BLaER1 treated with 17β-estradiol and CSF1 and Interleukin-3, amounts not matched to agents 10 nM and 100 nM (cell line): ENCODE measurements at regions not wholly inside any gene's neighbourhood (a gene's known extent, or its start where the extent isn't known, plus 50 kb on each side); places are given as distances from the start of the nearest gene placed in this dataset.

Experiments used
- H3K27ac ChIP-seq, 11 experiments: shearing (Covaris generic); formaldehyde crosslinking; 2 replicates each; pipeline ENCODE4 v1.8.1; 2022
- H3K27me3 ChIP-seq, 11 experiments: shearing (Covaris generic); formaldehyde crosslinking; 2 replicates each; pipeline ENCODE4 v1.8.1; 2022
- H3K36me3 ChIP-seq, 11 experiments: shearing (Covaris generic); formaldehyde crosslinking; 2 replicates each; pipeline ENCODE4 v1.8.1; 2022
- H3K4me1 ChIP-seq, 10 experiments: shearing (Covaris generic); formaldehyde crosslinking; 2 replicates each; pipeline ENCODE4 v1.8.1; 2022
- H3K4me2 ChIP-seq, 11 experiments: shearing (Covaris generic); formaldehyde crosslinking; 2 replicates each; pipeline ENCODE4 v1.8.1; 2022
- H3K4me3 ChIP-seq, 10 experiments: shearing (Covaris generic); formaldehyde crosslinking; 2 replicates each; pipeline ENCODE4 v1.8.1; 2022
- H3K9ac ChIP-seq, 11 experiments: shearing (Covaris generic); formaldehyde crosslinking; 2 replicates each; pipeline ENCODE4 v1.8.1; 2022
- H3K9me3 ChIP-seq, 11 experiments: shearing (Covaris generic); formaldehyde crosslinking; replicated peaks in 1 of 11; 2 replicates each; pipeline ENCODE4 v1.8.1; 2022
- H4K20me1 ChIP-seq, 11 experiments: shearing (Covaris generic); formaldehyde crosslinking; 2 replicates each; pipeline ENCODE4 v1.8.1; 2022
- Cebpa-rat ChIP-seq, 11 experiments: shearing (Covaris generic); IDR thresholded peaks; 2 replicates each; pipeline ENCODE4 v1.8.1; 2022

- no peak for TF ChIP-seq Cebpa-rat (IDR thresholded peaks at IDR 0.05)
- H3K27me3 ChIP-seq: no peaks in the 10 kb centered on the region
- H3K9ac ChIP-seq: no peak overlapping the region
- H3K4me2 ChIP-seq: no peak overlapping the region
- H3K36me3 ChIP-seq: 0 out of 22 replicates have a peak, but pooled peaks cover 0 to 4% (median 0%) of the 10 kb centered on the region in 11 experiments
- peaks cover 43 to 52% (median 48%) of the 10 kb centered on the region in 11 experiments for H3K9me3 ChIP-seq
- no peaks in the 10 kb centered on the region for H4K20me1 ChIP-seq
- H3K4me1 ChIP-seq: no peaks in the 10 kb centered on the region
- H3K4me3 ChIP-seq: no peak overlapping the region
- H3K27ac ChIP-seq: no peak overlapping the region
Measured at GRCh38 chr16:50440531-50440930, 71.7 kb upstream of the BRD7 start.

GRCh38 chr16:50437769-50438437 lies 69.1 kb upstream of the BRD7 start:
- 0 out of 22 replicates have a peak, but pooled peaks cover 0 to 4% (median 0%) of the 10 kb centered on the region in 11 experiments for H3K36me3 ChIP-seq
- H4K20me1 ChIP-seq: no peaks in the 10 kb centered on the region
- H3K9me3 ChIP-seq: peaks cover 43 to 52% (median 48%) of the 10 kb centered on the region in 11 experiments
- no peak overlapping the region for H3K4me2 ChIP-seq
- no peak for TF ChIP-seq Cebpa-rat (IDR thresholded peaks at IDR 0.05)
- no peak overlapping the region for H3K27ac ChIP-seq
- H3K27me3 ChIP-seq: no peaks in the 10 kb centered on the region
- H3K9ac ChIP-seq: no peak overlapping the region
- H3K4me3 ChIP-seq: no peak overlapping the region
- no peaks in the 10 kb centered on the region for H3K4me1 ChIP-seq

- H3K4me2 ChIP-seq: no peak overlapping the region
- no peak overlapping the region for H3K4me3 ChIP-seq
- no peak overlapping the region for H3K27ac ChIP-seq
- TF ChIP-seq Cebpa-rat (IDR thresholded peaks at IDR 0.05): no peak
- no peak overlapping the region for H3K9ac ChIP-seq
- H4K20me1 ChIP-seq: no peaks in the 10 kb centered on the region
- no peaks in the 10 kb centered on the region for H3K27me3 ChIP-seq
- peaks cover 30 to 39% (median 35%) of the 10 kb centered on the region in 11 experiments for H3K9me3 ChIP-seq
- H3K36me3 ChIP-seq: no peaks in the 10 kb centered on the region
- no peaks in the 10 kb centered on the region for H3K4me1 ChIP-seq
Measured at GRCh38 chr16:50436271-50436670, 67.5 kb upstream of the BRD7 start.

- Histone ChIP-seq H3K9me3 (peaks cover 17 to 26% (median 22%) of the 10 kb centered on the region in 11 experiments), H3K4me1 (no peaks in the 10 kb centered on the region), H3K4me2 (no peak overlapping the region), H3K27me3 (no peaks in the 10 kb centered on the region), H3K4me3 (no peak overlapping the region), H3K27ac (no peak overlapping the region), H3K9ac (no peak overlapping the region), H3K36me3 (no peaks in the 10 kb centered on the region), H4K20me1 (no peaks in the 10 kb centered on the region)
- TF ChIP-seq Cebpa-rat (IDR thresholded peaks at IDR 0.05): no peak
Measured at GRCh38 chr16:50434872-50435478, 66.2 kb upstream of the BRD7 start.

GRCh38 chr16:50430076-50430475 lies 61.3 kb upstream of the BRD7 start:
- H3K4me2 ChIP-seq: no peak overlapping the region
- no peaks in the 10 kb centered on the region for H3K4me1 ChIP-seq
- H3K9ac ChIP-seq: no peak overlapping the region
- H3K4me3 ChIP-seq: no peak overlapping the region
- no peaks in the 10 kb centered on the region for H4K20me1 ChIP-seq
- H3K36me3 ChIP-seq: no peaks in the 10 kb centered on the region
- no peak overlapping the region for H3K27ac ChIP-seq
- TF ChIP-seq Cebpa-rat (IDR thresholded peaks at IDR 0.05): no peak
- no peaks in the 10 kb centered on the region for H3K9me3 ChIP-seq
- H3K27me3 ChIP-seq: no peaks in the 10 kb centered on the region

DNA sequence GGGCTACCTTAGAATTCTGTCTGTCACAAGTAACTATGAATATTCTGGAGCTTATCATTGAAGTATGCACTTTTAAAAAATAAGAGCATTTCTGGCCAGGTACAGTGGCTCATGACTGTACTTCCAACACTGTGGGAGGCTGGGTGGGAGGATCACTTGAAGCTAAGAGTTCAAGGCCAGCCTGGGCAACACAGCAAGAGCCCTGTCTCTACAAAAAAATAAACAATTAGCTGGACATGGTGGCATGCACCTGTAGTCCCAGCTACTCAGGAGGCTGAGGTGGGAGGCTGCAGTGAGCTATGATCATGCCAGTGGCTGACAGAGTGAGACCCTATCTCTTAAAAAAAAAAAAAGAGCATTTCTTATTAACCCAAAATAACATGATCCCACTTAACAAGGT lies 60.0 kb upstream of the BRD7 start:
- no peak overlapping the region for H3K4me3 ChIP-seq
- H3K36me3 ChIP-seq: no peaks in the 10 kb centered on the region
- H3K27ac ChIP-seq: no peak overlapping the region
- H4K20me1 ChIP-seq: no peaks in the 10 kb centered on the region
- TF ChIP-seq Cebpa-rat (IDR thresholded peaks at IDR 0.05): no peak
- no peaks in the 10 kb centered on the region for H3K4me1 ChIP-seq
- no peaks in the 10 kb centered on the region for H3K27me3 ChIP-seq
- no peaks in the 10 kb centered on the region for H3K9me3 ChIP-seq
- H3K4me2 ChIP-seq: no peak overlapping the region
- no peak overlapping the region for H3K9ac ChIP-seq

DNA sequence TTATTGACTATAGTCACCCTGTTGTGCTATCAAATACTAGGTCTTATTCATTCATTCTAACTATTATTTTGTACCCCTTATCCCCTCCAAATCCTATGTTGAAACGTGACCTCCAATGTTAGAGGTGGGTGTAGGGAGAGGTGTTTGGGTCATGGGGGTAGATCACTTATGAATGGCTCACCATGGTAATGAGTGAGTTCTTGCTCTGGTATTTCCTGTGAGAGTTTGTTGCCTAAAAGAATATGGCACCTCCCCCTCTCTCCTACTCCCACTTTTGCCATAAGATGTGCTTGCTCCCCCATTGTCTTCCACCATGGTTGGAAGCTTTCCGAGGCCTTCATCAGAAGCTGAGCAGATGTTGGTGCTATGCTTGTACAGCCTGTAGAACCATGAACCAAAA lies 59.3 kb upstream of the BRD7 start:
- H3K27me3 ChIP-seq: no peaks in the 10 kb centered on the region
- no peaks in the 10 kb centered on the region for H4K20me1 ChIP-seq
- no peaks in the 10 kb centered on the region for H3K4me1 ChIP-seq
- no peaks in the 10 kb centered on the region for H3K36me3 ChIP-seq
- H3K27ac ChIP-seq: no peak overlapping the region
- H3K4me2 ChIP-seq: no peak overlapping the region
- no peak overlapping the region for H3K9ac ChIP-seq
- H3K9me3 ChIP-seq: no peaks in the 10 kb centered on the region
- no peak for TF ChIP-seq Cebpa-rat (IDR thresholded peaks at IDR 0.05)
- no peak overlapping the region for H3K4me3 ChIP-seq

GRCh38 chr16:50427107-50427506 lies 58.3 kb upstream of the BRD7 start:
- Histone ChIP-seq H3K9ac (no peak overlapping the region), H3K27me3 (no peaks in the 10 kb centered on the region), H3K4me3 (no peak overlapping the region), H3K9me3 (no peaks in the 10 kb centered on the region), H3K4me2 (no peak overlapping the region), H3K4me1 (no peaks in the 10 kb centered on the region), H3K27ac (no peak overlapping the region), H3K36me3 (no peaks in the 10 kb centered on the region), H4K20me1 (no peaks in the 10 kb centered on the region)
- TF ChIP-seq Cebpa-rat (IDR thresholded peaks at IDR 0.05): no peak

DNA sequence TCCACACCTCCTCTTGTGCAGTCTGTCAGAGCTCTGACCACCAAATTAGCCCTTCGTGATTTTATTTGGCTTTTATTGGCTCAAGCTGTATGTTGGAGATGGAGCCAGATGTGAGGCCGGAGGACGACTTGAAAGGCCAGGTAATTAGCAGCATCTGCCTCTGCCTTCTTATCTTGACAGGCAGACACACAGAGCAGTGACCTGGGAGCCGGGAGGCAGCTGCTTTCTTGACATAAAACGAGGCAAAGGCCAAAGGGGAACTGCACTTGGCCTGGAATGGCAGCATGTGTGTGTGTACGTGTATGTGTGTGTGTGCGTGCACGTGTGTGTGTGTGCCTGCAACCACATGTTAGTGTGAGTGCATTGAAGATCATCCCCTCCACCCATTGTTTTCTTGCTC lies 56.9 kb upstream of the BRD7 start:
- Histone ChIP-seq H3K4me2 (no peak overlapping the region), H3K27ac (no peak overlapping the region)

GRCh38 chr16:50425044-50425443 lies 56.3 kb upstream of the BRD7 start:
- Histone ChIP-seq H3K9ac (no peak overlapping the region), H3K4me1 (no peaks in the 10 kb centered on the region), H4K20me1 (no peaks in the 10 kb centered on the region), H3K27me3 (no peaks in the 10 kb centered on the region), H3K27ac (no peak overlapping the region), H3K4me2 (no peak overlapping the region), H3K9me3 (peaks cover 1 to 13% (median 9%) of the 10 kb centered on the region in 11 experiments; a peak in 20 of 22 replicates), H3K4me3 (no peak overlapping the region), H3K36me3 (no peaks in the 10 kb centered on the region)
- TF ChIP-seq Cebpa-rat (IDR thresholded peaks at IDR 0.05): no peak

More for the DNA sequence above, 56.9 kb upstream of the BRD7 start:
- no peak for TF ChIP-seq Cebpa-rat (IDR thresholded peaks at IDR 0.05)
- H3K27me3 ChIP-seq: no peaks in the 10 kb centered on the region
- no peaks in the 10 kb centered on the region for H3K36me3 ChIP-seq
- no peak overlapping the region for H3K4me3 ChIP-seq
- no peaks in the 10 kb centered on the region for H3K4me1 ChIP-seq
- H3K9ac ChIP-seq: no peak overlapping the region
- no peaks in the 10 kb centered on the region for H4K20me1 ChIP-seq
- peaks cover 0 to 7% (median 3%) of the 10 kb centered on the region in 11 experiments; a peak in 9 of 22 replicates for H3K9me3 ChIP-seq
